Activated T-cell treated with anti-CD3 and anti-CD28 coated beads for 1 hour (primary cell): ENCODE measurements at regions not wholly inside any gene's neighbourhood (a gene's known extent, or its start where the extent isn't known, plus 50 kb on each side); places are given as distances from the start of the nearest gene placed in this dataset.

Source experiments
- DNase-seq: peaks from one replicate; pipeline ENCODE4 v3.0.0-alpha.2; 2020; ENCODE audit warnings: low read depth

- DNase-seq, result no peak
These were observed 58.2 kb downstream of the ESM1 start for GRCh38 chr5:54927097-54927746.

DNA sequence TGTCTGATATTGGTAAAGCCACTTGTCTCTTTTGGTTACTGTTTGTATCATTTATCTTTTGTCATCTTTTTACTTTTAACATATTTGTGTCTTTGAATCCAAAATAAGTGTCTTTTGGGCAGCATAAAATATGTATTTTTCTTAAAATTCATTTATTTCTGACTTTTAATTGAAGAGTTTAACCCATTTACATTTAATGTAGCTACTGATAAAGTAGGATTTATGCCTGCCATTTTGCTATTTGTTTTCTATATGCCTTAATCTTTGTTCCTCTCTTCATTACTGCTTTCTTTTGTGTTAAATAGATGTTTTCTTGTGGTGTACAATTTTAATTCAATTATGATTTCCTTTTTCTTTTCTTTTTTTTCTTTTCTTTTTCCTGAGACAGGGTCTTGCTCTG lies 60.9 kb downstream of the ESM1 start:
- DNase-seq, result no peak

GRCh38 chr5:54917323-54917722 lies 68.1 kb downstream of the ESM1 start:
- no peak for DNase-seq

DNA sequence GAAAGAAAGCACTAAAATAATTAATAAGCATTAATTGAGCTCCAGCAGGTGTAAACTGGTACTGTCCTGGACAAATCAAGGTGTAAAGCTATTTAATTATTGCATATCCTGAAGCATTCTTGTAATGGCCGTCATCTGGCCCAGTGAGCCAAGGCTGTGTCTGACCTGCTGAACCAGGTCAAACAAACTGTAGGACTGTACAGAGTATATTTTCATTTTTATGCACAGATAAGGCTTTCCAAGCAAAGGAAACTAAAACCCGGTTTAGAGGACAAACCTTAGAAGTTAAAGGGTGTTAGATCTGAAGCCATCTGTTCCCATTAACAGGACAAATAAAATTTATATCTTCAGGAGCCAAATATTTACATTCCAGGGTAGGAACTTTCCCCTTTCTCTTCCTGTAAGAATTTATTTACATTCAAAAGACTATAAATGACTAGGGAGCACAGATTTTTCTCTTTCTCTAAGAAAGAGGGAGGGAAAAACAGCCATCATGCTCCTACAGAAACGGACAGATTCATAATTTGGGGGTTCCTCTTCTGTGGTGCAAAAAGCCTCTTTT lies 69.8 kb downstream of the ESM1 start:
- no peak for DNase-seq

DNA sequence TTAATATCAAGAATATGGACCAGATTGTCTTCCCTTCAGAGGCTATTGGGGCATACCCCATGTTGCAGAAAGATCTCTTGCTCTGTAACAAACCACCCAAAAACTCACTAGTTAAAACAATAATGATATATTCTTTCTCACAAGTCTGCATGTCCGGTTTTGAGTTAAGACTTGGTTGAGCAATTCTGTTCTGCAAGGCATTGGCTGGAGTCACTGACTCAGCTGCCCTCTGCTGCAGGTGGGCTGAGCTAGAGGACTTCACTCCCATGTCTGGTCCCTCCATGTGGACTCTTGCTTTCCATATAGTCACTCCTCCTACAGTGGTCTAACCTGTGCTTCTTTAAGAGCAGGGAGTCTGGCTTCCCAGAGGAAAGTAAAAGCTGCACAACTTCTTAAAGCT lies 73.4 kb downstream of the ESM1 start:
- no peak for DNase-seq

DNA sequence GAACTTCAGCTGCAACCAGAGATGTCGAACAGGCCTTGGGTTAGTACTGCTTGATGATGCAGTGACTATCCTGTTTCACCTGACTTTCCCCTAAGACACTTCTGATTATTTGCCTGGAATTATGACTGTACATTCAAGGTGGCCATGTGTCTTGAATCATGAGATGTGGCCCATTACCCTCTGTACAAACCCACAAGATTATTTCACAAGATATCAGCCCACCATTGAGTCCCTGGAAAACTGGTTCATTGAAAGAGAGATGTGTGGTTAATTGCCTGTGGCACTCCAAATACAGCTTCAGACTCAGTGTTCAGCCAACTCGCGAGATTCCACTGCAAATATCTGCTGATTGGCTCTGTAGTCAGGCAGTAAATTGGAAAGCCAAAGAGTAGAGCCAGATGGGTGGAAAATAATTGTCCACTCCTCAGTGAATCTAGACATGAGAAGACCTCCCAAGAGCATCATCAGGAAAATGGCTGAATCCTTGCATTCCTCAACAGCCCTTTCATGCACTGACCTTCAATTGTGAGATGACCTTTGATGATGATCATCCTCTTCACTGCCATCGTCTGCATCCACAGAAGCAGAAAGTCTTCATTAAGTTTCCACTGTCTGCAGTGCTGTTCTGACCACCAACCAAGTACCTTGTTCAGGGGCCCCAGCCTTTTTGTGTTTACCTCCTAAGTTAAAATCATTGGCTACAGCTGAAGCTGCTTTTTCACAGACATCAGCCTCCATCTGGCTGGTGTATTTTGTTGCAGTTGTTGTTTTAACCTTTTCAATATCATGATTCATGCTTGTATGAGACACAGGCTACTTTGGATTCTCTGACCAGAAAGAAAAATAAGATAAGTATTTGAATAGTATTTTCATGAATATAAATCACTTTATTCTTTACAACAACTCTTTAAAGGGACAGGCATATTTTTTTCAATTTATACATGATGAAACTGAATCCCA lies 75.2 kb downstream of the ESM1 start:
- DNase-seq, result no peak

- no peak for DNase-seq
These were observed 76.4 kb downstream of the ESM1 start for GRCh38 chr5:54908774-54909525.

DNA sequence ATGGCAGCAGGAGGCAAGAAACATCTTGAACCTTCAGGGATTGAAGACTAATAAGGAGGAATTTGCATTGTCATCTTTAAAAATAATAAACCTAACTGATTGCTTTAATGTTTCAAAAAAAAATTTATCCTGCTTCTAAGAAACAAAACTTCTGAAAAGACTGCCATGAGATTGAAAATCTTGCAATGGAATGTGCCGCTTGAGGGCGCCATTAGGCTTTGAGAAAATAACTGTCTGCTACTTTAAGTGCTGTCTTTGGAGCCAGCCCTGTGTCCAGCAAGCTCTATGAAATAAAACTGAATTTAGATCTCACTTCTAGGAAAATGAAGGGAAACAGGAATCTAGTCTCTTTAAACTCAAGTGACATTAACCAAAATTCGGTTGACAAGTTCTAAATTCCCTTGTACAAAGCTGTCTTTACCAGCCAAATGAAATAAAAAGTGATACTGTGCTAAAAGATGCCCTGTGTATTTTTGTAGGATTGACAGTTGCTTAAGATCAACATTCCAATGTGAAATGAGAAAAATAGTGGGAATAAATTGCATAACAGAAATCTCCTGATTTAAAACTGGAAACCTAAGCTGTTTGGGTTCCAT lies 79.4 kb downstream of the ESM1 start:
- peak; percentile 61 for DNase-seq

DNA sequence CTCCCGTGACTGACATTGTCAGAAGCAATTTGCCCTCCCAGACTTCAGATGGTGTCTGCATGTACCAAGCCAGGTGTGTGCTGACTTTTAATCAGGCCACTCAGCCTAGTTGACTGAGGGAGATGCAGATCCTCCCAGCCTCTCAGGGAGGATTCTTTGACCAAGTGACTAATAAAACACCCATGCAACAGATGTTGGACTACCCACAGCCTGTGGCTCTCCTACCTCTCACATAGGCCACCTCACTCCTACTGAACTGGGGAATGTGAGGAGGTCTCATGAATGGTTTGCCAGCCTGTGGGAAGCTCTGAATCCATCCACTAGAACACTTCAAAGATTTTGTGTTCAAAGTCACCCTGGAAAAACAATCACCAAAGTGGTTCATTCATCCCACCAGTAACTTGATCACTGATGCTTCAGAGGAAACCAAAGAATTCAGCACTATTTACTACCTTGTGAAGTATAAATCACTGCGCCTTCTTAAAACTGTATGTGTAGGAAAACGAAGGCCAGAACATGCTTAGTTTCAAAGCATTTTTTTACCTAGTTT lies 80.1 kb downstream of the ESM1 start:
- no peak for DNase-seq

- DNase-seq, result no peak
These were observed 81.0 kb downstream of the ESM1 start for GRCh38 chr5:54904425-54904824.

- DNase-seq, result no peak
These were observed 82.5 kb downstream of the ESM1 start for GRCh38 chr5:54902791-54903473.

DNA sequence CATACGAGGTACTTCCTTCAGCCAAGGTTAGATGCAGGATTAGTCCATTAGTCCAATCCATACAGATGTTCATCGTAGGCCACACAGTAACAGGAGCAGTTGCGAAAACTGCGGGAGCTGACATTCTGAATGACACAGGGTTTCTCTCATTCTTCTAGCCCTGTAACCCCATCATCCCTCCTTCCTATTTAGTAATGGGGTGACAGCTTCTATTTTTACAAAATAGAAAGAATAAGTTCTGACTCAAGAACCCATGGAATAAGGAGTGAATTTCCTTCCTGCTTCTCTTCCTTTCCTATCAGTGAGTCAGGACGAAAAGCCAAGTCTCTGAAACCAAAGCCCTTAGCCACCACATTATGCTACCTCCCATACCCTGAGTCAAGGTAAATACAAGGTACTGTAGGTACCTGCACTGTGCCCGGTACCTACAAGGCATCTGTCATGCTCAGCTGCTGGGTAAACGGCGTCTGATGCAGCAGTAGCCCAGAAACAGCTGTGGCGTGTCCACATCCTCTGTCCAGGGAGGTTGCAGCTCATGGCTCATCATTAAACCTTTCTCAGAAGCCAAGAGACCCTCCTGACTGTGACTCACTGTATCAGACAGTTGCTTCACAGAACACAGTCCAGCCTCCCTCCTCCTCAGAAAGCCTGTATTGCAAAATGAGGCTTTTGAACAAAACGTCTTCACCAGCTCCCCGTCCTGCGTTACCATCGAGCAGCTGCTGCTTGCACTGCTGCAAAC lies 84.2 kb downstream of the ESM1 start:
- DNase-seq, result no peak

GRCh38 chr5:54897001-54897400 lies 88.4 kb downstream of the ESM1 start:
- no peak for DNase-seq

DNA sequence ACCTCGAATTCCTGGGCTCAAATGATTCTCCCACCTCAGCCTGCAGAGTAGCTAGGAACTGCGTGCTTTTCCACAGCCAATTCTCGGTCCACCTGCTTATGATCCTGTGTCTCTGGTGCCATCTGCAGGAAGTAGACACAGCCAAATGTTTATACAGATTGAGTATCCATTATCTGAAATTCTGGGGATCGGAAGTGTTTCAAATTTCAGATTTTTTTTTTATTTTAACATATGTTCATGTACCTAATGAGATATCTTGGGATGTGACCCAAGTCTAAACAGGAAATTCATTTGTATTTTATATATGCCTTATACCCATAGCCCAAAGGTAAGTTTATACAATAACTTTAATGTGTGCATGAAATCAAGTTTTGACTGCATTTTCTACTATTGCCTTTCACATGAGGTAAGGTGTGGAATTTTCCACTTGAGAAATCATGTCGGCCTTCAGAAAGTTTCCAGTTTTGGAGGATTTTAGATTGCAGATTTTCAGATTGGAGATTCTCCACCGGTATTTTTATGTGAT lies 89.5 kb downstream of the ESM1 start:
- no peak for DNase-seq

GRCh38 chr5:54894957-54895815 lies 90.2 kb downstream of the ESM1 start:
- no peak for DNase-seq

DNA sequence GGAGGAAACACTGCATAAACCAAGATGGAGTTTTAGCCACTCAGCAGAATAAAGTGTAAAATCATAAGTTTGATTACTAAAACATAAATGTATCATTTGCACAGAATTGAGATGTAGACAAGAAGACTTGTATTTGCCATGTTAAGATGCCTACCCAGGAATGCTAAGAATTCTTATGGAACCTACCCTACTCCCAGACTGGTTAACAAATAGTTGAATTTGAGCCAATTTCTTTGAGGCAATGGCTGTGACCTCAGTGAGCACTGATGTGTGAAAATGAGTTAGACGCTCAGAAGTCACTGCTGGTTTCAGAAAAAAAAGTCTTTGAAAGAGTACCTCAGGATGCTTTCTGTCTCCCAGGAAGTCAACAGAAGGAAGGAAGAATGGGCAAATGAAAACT lies 95.6 kb downstream of the ESM1 start:
- no peak for DNase-seq

GRCh38 chr5:54887663-54888062 lies 97.7 kb downstream of the ESM1 start:
- no peak for DNase-seq

DNA sequence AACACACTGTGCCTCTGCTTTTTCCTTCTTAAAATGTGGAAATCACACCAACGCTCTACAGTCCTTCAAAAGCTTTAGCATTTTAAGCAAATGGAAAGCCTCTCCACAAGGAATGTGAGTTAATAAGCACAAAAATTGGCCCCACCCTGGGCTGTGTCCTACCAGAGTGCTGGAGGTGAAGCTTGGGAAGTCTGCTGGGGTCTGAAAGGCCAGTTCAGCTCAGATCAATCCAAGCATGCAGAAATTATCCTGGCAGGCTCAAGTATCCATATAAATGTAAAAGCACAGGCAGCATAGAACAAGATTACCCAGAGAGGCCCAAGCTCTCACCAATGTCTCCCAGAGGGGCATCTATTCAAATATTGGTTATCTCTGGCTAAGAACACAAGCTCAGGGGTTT lies 98.5 kb downstream of the ESM1 start:
- DNase-seq, result no peak

DNA sequence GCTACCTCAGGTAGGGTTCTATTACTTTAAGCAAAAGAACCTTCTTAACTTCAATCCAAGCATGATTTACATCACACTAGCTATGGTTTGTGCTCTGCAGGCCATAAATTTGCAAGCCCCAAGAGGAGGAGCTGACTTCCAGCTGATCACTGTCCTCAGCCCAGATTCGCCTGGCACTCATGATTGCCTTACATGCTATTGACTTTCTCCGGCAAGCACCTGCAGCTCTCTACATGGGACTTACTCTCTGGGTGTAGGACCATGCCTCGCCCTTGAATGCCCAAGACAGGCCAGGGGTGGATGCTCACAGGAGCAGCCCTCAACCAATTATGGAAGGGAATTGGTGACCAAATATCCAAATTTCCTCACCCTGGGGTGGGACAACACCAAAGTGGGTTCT lies 99.8 kb downstream of the ESM1 start:
- DNase-seq, result no peak
